HEK293 (cell line): ENCODE measurements at regions not wholly inside any gene's neighbourhood (a gene's known extent, or its start where the extent isn't known, plus 50 kb on each side); places are given as distances from the start of the nearest gene placed in this dataset.

Experiments used
- KLF8 ChIP-seq: fragments of 450-650 bp; formaldehyde crosslinking; IDR thresholded peaks from 2 replicates; pipeline ENCODE4 v1.5.1; 2016; ENCODE audit warnings: missing biosample characterization, missing genetic modification characterization
- SP2 ChIP-seq: fragments of 450-650 bp; formaldehyde crosslinking; IDR thresholded peaks from 2 replicates; pipeline ENCODE4 v1.5.1; 2016; ENCODE audit warnings: missing biosample characterization, missing genetic modification characterization
- TF ChIP-seq, protein P1 (sequence below): fragments of 450-650 bp; formaldehyde crosslinking; optimal IDR thresholded peaks from 2 replicates; pipeline ENCODE3; 2016; ENCODE audit warnings: missing biosample characterization, mild to moderate bottlenecking, missing genetic modification characterization
- TF ChIP-seq, protein P2 (sequence below): fragments of 450-650 bp; formaldehyde crosslinking; IDR thresholded peaks from 2 replicates; pipeline ENCODE4 v1.5.1; 2017; ENCODE audit warnings: missing biosample characterization, missing genetic modification characterization
- TF ChIP-seq, protein P3 (sequence below): IDR thresholded peaks from 2 replicates; pipeline ENCODE4 v1.6.1; 2011; ENCODE audit warnings: mild to moderate bottlenecking, low read depth, low read length, borderline replicate concordance

DNA sequence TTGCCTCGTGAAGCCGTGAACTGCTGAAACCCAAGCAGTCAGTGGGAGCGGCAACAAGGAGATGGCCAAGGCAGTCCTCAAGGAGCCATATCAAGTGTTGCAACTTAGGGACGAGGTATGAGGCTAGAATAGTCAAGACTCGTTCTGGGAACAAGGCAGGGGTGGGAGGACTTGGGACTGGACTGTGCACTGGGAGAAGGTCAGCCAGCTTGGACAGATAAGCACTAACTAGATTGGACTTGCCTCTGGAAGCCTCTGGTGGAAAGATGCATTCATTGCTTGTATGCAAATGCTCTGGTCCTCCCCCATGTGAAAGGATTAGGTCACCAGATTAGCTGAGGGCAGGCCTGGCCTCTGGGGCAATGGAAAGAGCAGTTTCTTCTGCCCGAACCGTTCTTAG lies 123.3 kb upstream of the CTNNB1 start:
- TF ChIP-seq, protein P1, sequence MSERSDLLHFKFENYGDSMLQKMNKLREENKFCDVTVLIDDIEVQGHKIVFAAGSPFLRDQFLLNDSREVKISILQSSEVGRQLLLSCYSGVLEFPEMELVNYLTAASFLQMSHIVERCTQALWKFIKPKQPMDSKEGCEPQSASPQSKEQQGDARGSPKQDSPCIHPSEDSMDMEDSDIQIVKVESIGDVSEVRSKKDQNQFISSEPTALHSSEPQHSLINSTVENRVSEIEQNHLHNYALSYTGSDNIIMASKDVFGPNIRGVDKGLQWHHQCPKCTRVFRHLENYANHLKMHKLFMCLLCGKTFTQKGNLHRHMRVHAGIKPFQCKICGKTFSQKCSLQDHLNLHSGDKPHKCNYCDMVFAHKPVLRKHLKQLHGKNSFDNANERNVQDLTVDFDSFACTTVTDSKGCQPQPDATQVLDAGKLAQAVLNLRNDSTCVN (tag by site-specific recombination): no peak
- TF ChIP-seq KLF8 (tag by site-specific recombination) (no peak), SP2 (tag by site-specific recombination) (no peak)
- TF ChIP-seq, protein P2, sequence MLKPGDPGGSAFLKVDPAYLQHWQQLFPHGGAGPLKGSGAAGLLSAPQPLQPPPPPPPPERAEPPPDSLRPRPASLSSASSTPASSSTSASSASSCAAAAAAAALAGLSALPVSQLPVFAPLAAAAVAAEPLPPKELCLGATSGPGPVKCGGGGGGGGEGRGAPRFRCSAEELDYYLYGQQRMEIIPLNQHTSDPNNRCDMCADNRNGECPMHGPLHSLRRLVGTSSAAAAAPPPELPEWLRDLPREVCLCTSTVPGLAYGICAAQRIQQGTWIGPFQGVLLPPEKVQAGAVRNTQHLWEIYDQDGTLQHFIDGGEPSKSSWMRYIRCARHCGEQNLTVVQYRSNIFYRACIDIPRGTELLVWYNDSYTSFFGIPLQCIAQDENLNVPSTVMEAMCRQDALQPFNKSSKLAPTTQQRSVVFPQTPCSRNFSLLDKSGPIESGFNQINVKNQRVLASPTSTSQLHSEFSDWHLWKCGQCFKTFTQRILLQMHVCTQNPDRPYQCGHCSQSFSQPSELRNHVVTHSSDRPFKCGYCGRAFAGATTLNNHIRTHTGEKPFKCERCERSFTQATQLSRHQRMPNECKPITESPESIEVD (tag by site-specific recombination): no peak
- TF ChIP-seq, protein P3, sequence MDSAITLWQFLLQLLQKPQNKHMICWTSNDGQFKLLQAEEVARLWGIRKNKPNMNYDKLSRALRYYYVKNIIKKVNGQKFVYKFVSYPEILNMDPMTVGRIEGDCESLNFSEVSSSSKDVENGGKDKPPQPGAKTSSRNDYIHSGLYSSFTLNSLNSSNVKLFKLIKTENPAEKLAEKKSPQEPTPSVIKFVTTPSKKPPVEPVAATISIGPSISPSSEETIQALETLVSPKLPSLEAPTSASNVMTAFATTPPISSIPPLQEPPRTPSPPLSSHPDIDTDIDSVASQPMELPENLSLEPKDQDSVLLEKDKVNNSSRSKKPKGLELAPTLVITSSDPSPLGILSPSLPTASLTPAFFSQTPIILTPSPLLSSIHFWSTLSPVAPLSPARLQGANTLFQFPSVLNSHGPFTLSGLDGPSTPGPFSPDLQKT: no peak
